ENCODE measurements at regions not wholly inside any gene's neighbourhood (a gene's known extent, or its start where the extent isn't known, plus 50 kb on each side); places are given as distances from the start of the nearest gene placed in this dataset.

DNA sequence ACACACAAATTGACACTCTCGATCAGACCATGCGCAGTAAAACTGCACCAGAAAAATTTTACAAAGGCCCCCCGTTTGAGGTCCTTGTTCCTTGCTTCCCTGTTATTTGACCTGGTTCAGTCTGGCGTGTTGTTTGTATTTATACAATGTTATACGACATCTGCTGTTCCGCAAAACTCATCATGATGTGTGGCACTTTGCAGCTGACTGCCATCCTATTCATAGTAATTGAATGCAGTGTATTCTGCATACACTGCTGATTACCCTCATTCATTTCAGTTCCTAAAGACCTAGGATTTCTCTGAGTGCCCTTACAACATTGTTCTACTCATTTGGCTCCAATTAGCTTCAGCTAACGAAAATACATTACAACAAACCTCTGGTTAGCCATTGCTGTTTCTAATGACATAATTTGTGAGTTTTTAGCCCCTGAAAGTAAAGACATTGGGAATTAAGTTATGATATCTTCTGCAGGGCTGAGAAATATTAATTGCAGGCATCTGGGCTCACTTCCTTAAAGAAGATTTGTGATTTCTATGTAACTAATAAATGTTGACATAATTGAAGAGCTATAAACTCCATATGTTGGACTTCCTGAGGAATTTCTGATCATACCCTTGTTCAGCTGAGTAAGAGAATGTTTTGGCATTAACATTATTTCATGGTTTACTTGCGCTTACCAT lies 75.7 kb downstream of the C3orf38 start:
- H3K4me3 ChIP-seq (ENCODE audit: low read depth, low read length), result no peak overlapping the region
- H3K36me3 ChIP-seq, result no peaks in the 10 kb centered on the region
- TF ChIP-seq, protein P1, sequence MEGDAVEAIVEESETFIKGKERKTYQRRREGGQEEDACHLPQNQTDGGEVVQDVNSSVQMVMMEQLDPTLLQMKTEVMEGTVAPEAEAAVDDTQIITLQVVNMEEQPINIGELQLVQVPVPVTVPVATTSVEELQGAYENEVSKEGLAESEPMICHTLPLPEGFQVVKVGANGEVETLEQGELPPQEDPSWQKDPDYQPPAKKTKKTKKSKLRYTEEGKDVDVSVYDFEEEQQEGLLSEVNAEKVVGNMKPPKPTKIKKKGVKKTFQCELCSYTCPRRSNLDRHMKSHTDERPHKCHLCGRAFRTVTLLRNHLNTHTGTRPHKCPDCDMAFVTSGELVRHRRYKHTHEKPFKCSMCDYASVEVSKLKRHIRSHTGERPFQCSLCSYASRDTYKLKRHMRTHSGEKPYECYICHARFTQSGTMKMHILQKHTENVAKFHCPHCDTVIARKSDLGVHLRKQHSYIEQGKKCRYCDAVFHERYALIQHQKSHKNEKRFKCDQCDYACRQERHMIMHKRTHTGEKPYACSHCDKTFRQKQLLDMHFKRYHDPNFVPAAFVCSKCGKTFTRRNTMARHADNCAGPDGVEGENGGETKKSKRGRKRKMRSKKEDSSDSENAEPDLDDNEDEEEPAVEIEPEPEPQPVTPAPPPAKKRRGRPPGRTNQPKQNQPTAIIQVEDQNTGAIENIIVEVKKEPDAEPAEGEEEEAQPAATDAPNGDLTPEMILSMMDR (IDR thresholded peaks at IDR 0.05; ENCODE audit: low read depth, low read length), result no peak
- no peaks in the 10 kb centered on the region for H3K9me3 ChIP-seq
- DNase-seq, result no peak
- peaks cover 5% of the 10 kb centered on the region; the same call in 1 of the 2 replicates for H3K27me3 ChIP-seq
- H3K4me1 ChIP-seq, result no peaks in the 10 kb centered on the region

DNA sequence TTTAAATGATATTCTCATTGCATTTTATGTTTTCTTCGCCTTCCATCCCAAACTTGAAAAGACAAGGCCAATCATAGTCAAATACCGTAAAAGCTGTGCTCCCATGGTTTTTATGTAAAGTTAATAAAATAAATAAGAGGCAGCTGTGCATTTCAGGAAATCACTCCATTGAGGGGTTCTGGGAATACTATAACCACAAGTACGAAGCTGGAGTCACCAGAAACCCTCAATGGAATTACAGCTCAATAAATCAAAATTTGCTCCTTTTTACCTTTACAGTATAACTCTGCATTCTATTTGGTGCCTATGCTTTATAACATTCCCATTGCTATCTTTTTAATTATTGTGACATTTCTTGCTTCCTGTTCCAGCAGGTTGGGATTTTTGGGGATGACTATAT lies 77.2 kb downstream of the C3orf38 start:
- H3K9me3 ChIP-seq, result no peaks in the 10 kb centered on the region

DNA sequence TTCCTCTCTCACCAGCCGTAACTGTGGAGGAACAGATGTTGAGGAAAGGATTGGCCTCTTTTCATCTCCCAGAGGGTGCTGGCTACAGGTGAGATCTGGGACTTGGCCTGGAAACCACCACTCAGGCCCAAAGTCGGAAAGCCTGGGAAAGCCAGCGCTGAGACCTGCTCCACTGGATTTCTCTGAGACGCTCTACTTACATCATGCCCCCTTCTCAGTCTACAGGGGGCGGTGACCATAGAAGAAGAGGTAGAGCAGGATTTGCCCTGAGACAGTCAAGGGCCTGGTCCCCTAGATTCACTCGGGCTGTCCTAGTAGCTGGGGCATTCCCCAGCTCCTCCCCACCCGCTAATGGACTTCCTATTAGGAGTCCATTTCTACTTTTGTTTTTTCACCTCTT lies 80.9 kb downstream of the C3orf38 start:
- DNase-seq, result no peak
- Histone ChIP-seq H3K27me3 (peaks cover 7% of the 10 kb centered on the region), H3K4me1 (no peaks in the 10 kb centered on the region), H3K9me3 (no peaks in the 10 kb centered on the region), H3K36me3 (no peaks in the 10 kb centered on the region), H3K4me3 (ENCODE audit: low read depth, low read length) (no peak overlapping the region)
- TF ChIP-seq, protein P1 (IDR thresholded peaks at IDR 0.05; ENCODE audit: low read depth, low read length), result no peak

More for the DNA sequence above, 77.2 kb downstream of the C3orf38 start:
- no peak overlapping the region for H3K4me3 ChIP-seq (ENCODE audit: low read depth, low read length)
- no peaks in the 10 kb centered on the region for H3K4me1 ChIP-seq
- H3K36me3 ChIP-seq, result no peaks in the 10 kb centered on the region
- peaks cover 10% of the 10 kb centered on the region; the same call in 1 of the 2 replicates for H3K27me3 ChIP-seq
- TF ChIP-seq, protein P1 (IDR thresholded peaks at IDR 0.05; ENCODE audit: low read depth, low read length), result no peak
- DNase-seq, result no peak

DNA sequence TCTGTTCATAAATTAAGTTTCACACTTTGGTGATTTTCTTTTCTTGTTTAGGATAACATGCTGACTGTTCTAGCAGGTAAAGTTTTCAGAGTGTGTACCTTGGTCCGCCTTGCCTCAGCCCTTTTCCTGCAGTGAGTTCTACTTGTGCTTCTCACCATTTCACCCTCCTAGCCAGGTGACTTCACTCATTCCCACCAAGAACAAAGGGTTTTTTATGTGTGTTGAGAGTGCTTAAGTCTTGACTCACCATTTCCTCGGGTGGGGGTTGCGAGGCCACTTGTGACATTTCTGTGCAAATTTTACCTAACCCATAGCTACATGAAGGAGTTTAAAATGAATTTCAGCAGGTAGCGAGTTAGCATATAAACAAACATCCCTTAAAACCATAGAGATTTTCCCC lies 81.4 kb downstream of the C3orf38 start:
- TF ChIP-seq, protein P1 (IDR thresholded peaks at IDR 0.05; ENCODE audit: low read depth, low read length), result no peak
- no peaks in the 10 kb centered on the region for H3K36me3 ChIP-seq
- no peak overlapping the region for H3K4me3 ChIP-seq (ENCODE audit: low read depth, low read length)
- peaks cover 7% of the 10 kb centered on the region for H3K27me3 ChIP-seq
- DNase-seq, result no peak
- no peaks in the 10 kb centered on the region for H3K4me1 ChIP-seq
- H3K9me3 ChIP-seq, result no peaks in the 10 kb centered on the region

DNA sequence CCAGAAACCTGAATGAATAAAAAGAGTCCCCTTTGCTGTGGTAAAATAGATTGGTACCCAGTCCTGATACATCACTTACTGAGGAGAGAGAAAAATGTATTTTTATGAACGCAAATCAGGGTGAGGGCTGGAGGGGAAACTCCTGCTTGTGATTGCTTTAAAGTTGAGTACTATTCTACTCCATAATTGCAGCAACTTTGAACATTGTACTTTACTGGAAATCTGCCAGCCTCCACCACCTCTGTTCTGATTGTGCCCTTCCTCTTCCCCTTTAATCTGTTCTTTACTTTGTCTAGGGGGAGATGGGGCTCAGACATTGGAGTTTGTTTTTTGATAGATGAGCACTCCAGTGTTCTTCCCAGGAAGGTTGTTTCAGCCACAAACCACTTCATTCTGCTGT lies 81.9 kb downstream of the C3orf38 start:
- H3K27me3 ChIP-seq, result peaks cover 7% of the 10 kb centered on the region
- no peak overlapping the region for H3K4me3 ChIP-seq (ENCODE audit: low read depth, low read length)
- TF ChIP-seq, protein P1 (IDR thresholded peaks at IDR 0.05; ENCODE audit: low read depth, low read length), result no peak
- H3K9me3 ChIP-seq, result no peaks in the 10 kb centered on the region
- DNase-seq, result no peak
- no peaks in the 10 kb centered on the region for H3K36me3 ChIP-seq
- no peaks in the 10 kb centered on the region for H3K4me1 ChIP-seq

DNA sequence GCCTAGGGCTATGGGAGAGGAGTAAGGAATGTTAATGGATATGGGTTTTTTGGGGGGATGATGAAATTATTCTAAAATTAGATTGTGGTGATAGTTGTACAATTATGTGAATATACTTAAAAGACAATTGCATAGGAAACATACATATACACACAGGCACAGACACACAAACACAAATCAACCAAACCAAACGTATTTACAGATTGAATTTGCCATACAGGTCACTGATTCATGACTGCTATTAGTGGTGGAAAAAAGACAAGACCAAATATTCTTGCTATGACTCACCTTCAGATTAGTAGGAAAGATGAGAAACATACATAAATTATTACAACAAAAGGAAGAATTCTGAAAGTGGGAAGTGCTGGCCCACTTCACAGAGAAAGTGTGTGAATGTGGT lies 85.3 kb downstream of the C3orf38 start:
- Histone ChIP-seq H3K27me3 (peaks cover 7% of the 10 kb centered on the region), H3K36me3 (no peaks in the 10 kb centered on the region), H3K4me1 (no peaks in the 10 kb centered on the region), H3K9me3 (no peaks in the 10 kb centered on the region), H3K4me3 (ENCODE audit: low read depth, low read length) (no peak overlapping the region)
- no peak for DNase-seq
- TF ChIP-seq, protein P1 (IDR thresholded peaks at IDR 0.05; ENCODE audit: low read depth, low read length), result no peak

Measured in BE2C (cell line).